GM19395 (cell line): ENCODE measurements at regions not wholly inside any gene's neighbourhood (a gene's known extent, or its start where the extent isn't known, plus 50 kb on each side); places are given as distances from the start of the nearest gene placed in this dataset.
"Not testable (repeated sequence)": the region's sequence is repeated elsewhere in the genome, so short reads cannot be mapped to it uniquely, and the experiment has no call there.

Experiments used
- ATAC-seq: cut with Tn5 transposase; IDR thresholded peaks from one replicate; pipeline ENCODE4 v1.9.1; 2021; ENCODE audit warnings: mild to moderate bottlenecking, moderate library complexity; ENCODE audit not compliant: unreplicated experiment

DNA sequence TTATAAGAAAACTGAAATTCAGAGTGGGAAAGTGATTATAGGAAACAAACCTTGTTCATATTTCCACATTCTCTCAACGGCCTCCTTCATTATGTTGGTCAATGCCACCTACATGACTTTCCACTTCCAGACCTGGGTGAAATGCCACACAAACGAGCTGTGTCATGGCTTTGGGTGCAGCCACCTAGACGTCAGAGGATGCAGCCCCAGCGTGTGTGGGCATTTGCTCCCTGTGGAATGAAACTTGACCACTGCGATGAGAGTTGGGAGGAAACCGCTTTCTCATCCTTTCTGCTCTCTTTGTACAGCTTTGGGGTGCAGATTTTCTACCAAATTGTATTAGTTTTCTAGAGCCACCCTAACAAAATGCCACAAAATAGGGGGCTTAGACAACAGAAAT is 291.0 kb downstream of the CYRIA start:
- no peak for ATAC-seq

DNA sequence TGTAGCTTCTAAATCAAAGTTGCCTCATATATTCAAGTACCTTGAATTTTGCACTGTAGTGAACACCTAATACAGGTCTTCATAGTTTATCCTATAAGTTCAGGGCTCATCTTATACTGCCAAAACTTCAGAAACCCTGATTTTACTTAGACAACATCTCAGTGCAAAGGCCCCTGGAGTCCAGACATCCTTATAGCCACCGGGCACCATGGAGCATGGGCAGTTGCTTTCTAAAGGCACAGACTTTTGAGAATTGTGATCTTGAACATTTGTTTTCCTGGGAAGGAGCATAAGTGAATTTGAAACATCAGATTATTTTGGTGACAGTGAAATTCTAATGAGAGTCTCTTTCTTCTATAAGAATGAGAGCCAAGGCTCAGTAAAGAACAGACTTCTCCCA is 292.3 kb downstream of the CYRIA start:
- no peak for ATAC-seq

DNA sequence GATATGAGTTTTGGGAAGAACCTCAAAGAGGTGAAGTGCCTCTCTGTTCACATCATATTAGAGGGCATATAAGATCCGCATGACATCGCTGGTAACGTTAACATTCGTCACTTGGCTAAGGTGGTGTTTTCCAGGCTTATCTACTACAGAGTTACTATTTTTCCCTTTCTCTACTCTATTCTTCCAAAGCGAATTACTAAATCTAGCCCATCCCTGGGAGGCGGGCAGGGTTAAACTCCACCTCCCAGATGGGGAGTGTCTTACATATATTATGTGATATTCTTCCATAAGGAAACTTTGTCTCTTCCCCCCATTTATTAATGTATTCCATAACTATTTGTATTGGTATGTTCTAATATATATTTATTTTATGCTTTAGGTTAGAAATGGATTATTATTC is 293.9 kb downstream of the CYRIA start:
- ATAC-seq = no peak

DNA sequence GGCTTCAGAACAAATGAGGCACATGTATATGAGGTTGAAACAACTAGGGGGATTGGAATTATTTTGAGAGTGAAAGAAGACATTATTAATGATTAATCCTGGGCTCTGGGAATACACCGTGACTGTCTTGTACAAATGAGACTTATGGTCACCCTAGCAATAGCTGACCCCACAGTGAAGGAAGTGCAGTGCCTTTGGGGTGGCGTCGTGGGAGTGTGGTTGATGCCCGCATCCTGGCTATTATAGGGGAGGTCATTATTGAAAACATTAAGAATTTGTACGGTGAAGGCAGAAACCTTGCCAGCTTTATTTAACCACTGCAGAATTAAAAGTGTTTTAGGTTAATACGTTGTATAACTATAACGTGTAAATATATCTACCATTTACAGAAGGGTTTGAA is 296.7 kb downstream of the CYRIA start:
- ATAC-seq = no peak

DNA sequence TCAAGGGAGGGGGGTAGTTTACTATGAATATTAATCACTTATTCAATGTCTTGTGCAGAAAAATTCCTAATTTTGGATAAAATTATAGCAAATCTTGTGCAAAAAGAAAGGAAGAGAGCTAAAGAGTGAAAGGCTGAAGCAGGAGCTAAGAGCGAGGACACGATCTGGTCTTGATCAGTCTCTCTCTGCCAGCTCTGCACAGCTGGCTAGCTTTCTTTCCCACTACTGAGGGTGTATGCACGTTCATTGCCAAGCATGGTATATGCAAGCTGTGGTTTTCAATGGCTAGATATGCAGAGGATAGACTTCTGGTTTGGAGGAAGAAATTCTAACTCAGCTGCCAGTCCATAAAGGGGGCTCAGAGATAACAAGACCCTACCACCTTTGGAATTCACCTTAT is 297.3 kb downstream of the CYRIA start:
- no peak for ATAC-seq

DNA sequence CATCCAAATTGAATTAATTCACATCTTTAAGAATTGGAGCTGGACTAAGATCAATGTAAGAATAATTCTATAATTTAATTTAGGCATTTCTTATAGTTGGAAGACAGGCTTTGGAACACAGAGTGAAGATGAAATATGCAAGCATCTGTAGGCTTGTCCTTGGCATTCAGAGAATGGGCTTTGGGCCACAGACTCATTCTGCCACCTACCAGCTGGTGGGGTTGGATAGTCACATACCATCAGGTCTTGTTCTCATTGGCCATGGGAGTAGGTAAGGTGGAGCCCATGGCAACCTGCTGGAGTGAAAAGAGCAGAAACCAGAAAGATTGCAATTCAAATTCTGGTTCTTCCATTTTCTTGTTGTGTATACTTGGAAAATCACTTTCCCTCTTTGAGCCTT is 300.3 kb downstream of the CYRIA start:
- ATAC-seq = no peak

DNA sequence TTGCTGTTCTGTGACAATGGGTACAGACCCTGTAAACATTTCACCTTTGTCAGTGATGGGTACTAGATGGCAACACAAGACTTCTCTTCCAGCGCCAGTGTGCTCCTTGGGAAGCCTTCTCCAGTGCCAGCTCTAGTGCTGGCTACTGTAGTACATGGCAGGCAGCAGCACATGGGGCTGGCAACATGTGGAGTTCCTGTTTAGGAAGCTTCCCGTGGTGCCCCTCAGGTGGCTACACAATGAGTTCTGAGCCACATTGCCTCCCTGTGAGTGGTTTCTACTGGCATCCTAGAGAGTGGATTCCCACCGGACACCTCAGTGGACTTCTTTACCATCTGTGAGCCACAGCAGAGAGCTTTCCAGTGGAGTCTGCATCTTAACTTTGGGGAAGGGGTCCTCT is 302.1 kb downstream of the CYRIA start:
- ATAC-seq = no peak

DNA sequence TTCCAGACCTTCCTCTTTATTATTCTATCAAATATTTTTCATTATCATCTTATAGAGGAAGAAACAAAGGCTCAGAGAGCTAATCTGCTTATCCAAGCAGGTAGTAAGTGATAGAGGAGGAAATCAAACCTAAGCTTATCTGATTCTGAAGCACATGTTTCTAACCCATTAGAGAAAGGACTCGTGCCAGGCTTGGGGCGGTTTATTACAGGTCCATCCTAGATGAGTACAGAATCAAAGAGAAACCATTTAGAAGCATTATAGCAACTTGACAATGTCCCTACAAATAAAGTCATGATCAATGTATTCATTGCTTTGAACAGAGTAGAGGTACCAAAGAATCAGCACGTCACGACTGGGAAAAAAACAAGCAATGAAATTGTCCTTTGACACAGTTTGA is 303.0 kb downstream of the CYRIA start:
- ATAC-seq = no peak

DNA sequence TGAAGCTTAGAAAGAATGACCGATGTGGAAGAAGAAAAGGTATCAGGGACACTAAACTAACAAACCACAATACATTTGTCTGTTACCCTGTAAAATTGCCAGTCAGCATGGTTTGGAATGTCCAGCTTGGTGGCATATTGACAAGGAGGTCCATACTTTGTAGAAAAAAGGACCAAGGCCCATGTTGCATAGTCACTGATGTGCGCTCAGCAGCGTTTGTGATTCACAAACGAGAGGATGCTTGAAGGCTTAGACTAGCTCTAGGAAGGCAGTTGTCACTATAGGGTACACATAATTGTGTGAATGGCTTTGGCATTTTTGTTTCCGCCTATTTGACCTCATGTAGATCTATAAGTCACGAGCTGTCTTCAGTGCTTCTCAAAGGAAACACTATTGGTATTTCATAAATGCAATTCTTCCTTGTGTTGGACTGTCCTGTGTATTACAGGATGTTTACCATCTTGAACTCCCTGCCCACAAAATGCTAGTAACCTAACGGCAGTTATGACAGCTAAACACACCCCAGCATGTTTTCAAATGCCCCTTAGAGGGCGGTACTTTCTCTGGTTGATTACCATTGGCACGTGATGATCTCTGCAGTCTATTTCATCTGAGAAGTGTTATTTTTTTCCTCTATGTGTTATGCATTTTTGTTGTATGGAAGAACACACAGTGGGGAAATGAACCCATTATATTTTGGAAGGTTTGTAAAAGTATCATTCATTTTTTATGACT is 304.2 kb downstream of the CYRIA start:
- ATAC-seq = no peak

DNA sequence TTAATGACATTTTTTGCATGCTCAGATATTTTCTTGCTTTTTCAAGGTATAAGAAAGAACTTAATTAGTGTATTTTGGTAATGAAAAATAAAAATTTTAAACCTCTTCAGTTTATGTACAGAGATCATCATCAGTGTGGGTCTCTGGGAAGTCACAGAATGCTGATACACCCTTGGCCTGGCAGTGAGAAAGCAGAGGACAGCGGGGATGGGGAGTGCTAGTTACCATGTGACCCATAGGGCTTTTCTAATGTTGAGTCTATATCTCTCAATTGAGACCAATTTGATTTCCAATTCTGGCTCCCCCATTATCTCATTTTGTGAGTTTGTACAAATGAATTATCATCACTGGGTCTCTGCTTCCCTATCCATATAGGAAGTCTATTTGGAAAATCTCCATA is 305.7 kb downstream of the CYRIA start:
- ATAC-seq = no peak

DNA sequence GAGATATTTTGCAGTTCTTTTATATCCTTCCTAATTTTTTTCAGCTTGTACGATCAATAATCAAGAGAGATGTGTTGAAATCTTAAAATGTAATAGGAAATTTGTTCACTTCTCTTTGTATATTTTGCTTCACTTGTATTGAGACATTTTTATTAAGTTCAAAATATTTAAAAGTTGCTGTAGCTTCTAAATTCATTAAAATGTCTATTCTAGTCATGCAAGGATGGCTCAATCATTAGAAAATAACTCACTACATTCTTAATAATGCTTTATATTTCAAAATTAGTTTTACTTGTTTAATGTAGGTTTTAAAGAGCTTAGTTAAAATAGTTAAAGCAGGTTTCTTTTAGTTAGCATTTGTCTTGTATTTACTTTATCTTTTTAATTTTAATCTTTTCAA is 308.4 kb downstream of the CYRIA start:
- no peak for ATAC-seq

DNA sequence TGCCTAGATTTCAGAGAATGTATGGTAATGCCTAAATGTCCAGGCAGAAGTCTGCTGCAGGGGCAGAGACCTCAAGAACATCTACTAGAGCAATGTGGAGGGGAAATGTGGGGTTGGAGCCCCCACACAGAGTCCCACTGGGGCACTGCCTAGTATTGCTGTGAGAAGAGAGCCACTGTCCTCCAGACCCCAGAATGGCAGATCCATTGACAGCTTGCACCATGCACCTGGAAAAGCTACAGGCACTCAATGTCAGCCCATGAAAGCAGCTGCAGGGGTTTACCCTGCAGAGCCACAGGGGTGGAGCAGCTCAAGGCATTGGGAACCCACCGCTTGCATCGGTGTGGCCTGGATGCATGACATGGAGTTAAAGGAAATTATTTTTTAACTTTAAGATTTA is 314.1 kb downstream of the CYRIA start:
- no peak for ATAC-seq

DNA sequence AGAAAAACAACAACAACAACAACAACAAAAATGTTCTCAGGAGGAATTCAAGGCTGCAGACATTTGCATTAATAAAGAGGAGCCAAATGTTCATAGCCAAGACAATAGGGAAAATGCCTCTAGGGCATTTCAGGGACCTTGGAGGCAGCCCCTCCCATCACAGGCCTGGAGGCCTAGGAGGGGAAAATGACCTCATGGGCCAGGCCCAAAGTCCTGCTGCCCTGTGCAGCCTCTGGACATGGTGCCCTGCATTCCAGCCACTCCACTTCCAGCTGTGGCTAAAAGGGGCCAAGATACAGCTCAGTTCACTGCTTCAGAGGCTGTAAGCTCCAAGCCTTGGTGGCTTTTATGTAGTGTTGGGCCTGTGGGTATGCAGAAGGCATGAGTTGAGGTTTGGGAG is 314.5 kb downstream of the CYRIA start:
- no peak for ATAC-seq

DNA sequence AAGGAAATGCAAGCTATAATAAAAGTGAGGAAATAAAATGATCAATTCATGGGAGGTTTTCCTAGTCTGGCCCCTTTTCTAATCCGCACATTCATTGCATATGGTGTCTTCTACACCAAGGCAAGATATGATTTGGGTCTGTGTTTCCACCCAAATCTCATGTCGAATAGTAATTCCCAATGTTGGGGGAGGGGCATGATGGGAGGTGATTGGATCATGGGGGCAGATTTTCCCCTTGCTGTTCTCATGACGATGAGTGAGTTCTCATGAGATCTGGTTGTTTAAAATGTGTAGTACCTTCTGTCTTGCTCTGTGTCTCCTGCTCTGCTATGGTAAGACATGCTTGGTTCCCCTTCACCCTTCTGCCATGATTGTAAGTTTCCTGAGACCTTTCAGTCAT is 315.4 kb downstream of the CYRIA start:
- ATAC-seq = no peak

DNA sequence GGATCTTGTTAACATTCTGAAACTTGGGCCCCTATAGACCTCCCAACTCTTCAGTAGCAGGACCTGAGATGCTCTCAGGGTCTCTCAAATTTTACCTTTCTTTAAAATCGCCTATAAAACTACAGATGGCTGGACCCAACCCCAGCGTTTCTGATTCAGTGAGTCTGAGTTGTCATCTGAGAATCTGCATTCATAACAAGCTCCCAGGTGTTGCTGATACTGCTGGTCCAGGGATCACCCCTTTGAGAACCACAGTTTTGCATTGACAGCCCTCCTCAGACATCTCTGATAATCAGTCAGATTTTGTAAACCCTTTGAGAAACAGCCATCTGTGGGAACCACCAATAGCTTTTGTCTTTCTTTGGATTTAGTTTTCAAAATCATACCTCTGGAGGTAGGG is 315.8 kb downstream of the CYRIA start:
- ATAC-seq = no peak

DNA sequence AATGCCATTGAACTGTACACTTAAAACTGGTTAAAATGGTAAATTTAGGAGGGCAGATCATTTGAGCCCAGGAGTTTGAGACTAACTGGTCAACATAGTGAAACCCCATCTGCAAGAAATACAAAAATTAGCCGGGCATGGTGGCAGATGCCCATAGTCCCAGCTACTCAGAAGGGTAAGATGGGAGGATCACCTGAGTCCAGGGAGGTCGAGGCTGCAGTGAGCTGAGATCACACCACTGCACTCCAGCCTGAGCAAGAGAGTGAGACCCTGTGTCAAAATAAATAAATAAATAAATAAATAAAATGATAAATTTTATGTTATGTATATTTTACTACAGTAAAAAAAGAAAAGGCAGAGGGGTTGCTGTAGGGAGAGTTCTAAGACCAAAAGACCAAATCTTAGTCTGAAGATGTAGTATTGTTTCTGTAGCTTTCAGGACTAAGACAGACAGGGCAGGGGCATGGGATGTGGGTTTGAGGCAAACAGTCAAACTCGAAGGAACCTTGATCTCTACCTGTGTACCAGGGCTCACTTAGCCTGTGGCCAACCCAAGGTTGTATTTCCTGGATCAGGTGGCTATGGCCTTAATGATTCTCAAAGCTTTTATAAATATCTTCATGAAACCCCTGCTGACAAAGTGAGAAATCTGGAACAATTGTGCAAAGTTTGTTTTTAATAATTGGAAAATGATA is 316.7 kb downstream of the CYRIA start:
- no peak for ATAC-seq

DNA sequence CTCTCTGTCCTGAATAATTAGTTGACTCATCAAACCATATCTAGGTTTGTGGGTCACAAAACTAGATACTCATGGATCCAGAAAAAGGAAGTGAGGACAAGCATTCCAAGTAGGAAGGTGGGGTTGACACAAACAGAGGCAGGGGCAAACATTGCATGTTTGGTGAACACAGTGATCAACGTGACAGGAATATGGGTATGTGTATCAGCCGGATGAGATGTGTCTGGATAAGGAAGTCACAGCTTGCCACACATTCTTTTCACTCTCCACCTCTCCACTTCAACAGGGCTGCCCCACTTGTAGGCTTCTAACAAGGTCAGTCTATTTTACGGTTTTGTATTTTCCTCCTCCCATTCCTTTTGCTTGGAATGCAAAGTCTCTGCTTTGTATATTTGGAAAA is 319.0 kb downstream of the CYRIA start:
- ATAC-seq = no peak

DNA sequence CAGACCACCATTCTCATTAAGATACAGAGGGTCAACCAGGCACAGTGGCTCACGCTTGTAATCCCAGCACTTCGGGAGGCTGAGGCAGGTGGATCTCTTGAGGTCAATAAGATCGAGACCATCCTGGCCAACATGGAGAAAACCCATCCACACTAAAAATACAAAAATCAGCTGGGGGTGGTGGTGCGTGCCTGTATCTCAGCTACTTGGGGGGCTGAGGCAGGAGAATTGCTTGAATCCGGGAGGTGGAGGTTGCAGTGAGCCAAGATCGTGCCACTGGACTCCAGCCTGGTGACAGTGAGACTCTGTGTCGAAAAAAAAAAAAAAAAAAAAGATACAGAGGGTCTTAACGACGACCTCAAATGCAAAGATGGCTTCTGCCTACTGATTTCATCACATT is 320.4 kb downstream of the CYRIA start:
- not testable (repeated sequence) for ATAC-seq

DNA sequence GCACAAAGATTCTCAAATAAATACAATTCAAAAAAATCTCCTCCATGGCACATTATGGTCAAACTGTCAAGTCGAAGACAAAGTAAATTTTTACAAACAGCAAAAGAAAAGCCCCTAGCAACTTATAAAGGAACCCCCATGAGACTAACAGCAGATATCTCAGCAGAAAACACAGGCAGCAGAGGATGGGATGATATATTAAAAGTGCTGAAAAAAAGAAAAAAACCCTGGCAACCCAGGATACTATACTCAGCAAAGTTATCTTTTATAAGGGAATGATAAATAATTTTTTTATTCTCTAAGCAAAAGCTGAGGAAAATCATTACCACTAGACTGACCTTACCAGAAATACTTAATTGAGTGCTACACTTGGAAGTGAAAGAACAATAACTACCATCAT is 326.4 kb downstream of the CYRIA start:
- ATAC-seq = no peak

DNA sequence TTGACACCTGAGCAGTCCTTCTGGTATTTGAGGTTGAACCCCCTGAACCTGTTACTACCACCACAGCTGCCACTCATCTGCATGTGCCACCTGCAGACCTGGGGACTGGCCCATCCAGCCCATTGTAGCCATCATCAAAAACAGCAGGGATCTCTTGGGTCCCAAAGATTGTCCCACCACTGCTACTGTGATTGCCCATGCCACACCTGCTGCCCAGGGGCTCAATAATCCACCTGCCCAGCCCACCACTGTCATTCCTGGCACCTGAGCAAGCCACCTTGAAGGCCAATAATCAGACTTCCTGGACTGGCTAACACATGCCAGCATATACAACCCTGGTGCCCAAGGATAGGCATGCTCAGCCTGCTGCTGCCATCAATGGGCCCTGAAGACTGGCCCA is 327.6 kb downstream of the CYRIA start:
- ATAC-seq = no peak

DNA sequence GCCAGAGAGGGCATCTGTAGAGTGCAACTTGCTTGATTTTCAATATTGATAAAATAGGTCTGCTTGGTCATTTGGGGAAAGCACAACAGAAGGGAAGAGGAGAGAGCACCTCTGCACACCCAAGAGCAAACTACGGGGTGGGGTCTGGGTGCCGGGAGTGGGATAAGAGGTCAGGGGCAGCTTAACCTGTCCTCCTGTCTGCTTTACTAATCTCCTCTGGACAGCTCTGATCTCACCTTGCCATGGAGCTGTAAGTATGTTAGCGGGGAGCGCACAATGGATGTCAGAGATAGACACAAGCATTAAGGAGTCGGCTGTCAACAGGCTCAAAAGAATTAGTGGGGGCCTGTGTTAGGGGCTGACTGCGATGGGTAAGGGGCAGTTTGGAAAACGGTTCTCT is 328.7 kb downstream of the CYRIA start:
- ATAC-seq = no peak

DNA sequence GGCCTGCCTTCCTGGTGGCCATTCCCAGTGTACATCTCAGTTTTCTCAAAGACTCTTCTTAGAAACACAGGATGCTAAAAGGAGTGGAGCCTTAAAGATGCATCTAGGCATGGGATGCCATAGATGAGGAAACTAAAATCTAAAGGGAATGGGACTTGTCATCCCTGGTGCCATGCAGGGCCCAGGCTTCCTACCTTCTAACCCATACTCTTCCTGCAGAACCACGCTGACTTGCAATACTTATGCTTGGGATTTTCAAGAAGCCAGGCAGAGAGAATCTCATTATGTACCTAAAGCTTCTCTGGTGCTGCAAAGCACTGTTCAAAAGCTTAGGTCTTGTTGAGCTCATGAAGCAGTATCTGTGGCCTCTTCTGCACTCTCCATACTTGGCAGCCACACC is 329.1 kb downstream of the CYRIA start:
- ATAC-seq = no peak

DNA sequence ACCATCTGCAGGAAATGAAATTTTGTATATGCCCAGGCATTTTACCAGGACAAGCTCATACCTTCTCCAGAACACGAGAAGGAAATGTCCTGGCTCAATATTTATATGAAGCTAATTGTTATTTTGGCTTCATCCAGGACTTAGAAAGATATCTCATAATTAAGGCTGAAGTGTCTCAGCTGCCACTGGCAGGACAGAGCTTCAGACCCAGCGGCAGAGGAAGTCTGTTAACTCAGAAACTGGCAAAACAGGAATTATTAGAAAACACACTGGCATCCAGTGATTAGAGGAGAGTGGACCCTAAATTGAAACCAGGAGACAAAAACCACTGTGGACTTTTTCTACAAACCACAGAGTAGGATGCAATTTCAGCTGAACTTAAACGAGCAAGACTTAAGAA is 329.7 kb downstream of the CYRIA start:
- no peak for ATAC-seq
